Fibroblast of lung (primary cell): ENCODE measurements at regions not wholly inside any gene's neighbourhood (a gene's known extent, or its start where the extent isn't known, plus 50 kb on each side); places are given as distances from the start of the nearest gene placed in this dataset.

Experiments used
- DNase-seq, 2 donors: peaks; one replicate each; pipeline versions ENCODE4 v3.0.0 to v3.0.0-alpha.2; 2010; ENCODE audit warnings: low read depth in 2 of 2
- H2AFZ ChIP-seq: 2 replicates; pipeline ENCODE4 v1.5.1; 2012; ENCODE audit warnings: low read length, control low read depth, inconsistent platforms
- H3K27ac ChIP-seq: 2 replicates; pipeline ENCODE4 v1.5.1; 2011; ENCODE audit warnings: low read length, control low read depth; ENCODE audit not compliant: insufficient read depth
- H3K27me3 ChIP-seq: 2 replicates; pipeline ENCODE4 v1.5.1; 2011; ENCODE audit warnings: mild to moderate bottlenecking, low read length; ENCODE audit not compliant: control insufficient read depth, insufficient read depth
- H3K36me3 ChIP-seq: 2 replicates; pipeline ENCODE4 v1.5.1; 2011; ENCODE audit warnings: low read length; ENCODE audit not compliant: control insufficient read depth, insufficient read depth
- H3K4me1 ChIP-seq: 2 replicates; pipeline ENCODE4 v1.5.1; 2011; ENCODE audit warnings: low read length; ENCODE audit not compliant: control insufficient read depth, insufficient read depth; ENCODE audit errors: extremely low read depth
- H3K4me2 ChIP-seq: 2 replicates; pipeline ENCODE4 v1.5.1; 2011; ENCODE audit warnings: low read length, control low read depth; ENCODE audit not compliant: insufficient read depth; ENCODE audit errors: extremely low read depth
- H3K4me3 ChIP-seq, 4 experiments: fragments of 200-600 bp in 1 of 4; sonication (generic) in 1 of 4; replicated peaks in 1 of 4; 2 replicates each; pipeline ENCODE4 v1.5.1; 2011 to 2016; ENCODE audit warnings: low read length in 4 of 4, low read depth in 3 of 4, mild to moderate bottlenecking in 3 of 4, control low read depth in 2 of 4, inconsistent platforms in 1 of 4, mixed read lengths in 1 of 4; ENCODE audit not compliant: insufficient read depth in 1 of 4; ENCODE audit errors: control extremely low read depth in 1 of 4
- H3K79me2 ChIP-seq: 2 replicates; pipeline ENCODE4 v1.5.1; 2012; ENCODE audit warnings: mild to moderate bottlenecking, low read length, inconsistent platforms; ENCODE audit not compliant: control insufficient read depth, insufficient read depth
- H3K9ac ChIP-seq: 2 replicates; pipeline ENCODE4 v1.5.1; 2011; ENCODE audit warnings: mild to moderate bottlenecking, low read length, control low read depth; ENCODE audit not compliant: insufficient read depth
- H3K9me3 ChIP-seq: 2 replicates; pipeline ENCODE4 v1.5.1; 2012; ENCODE audit warnings: low read depth, low read length; ENCODE audit not compliant: control insufficient read depth, insufficient read depth
- H4K20me1 ChIP-seq: 2 replicates; pipeline ENCODE4 v1.5.1; 2011; ENCODE audit warnings: low read length; ENCODE audit not compliant: control insufficient read depth, insufficient read depth; ENCODE audit errors: extremely low read depth
- EZH2 ChIP-seq: IDR thresholded peaks from 2 replicates; pipeline ENCODE4 v1.5.1; 2012; ENCODE audit warnings: low read length, control low read depth, mild to moderate bottlenecking; ENCODE audit errors: missing control alignments
- TF ChIP-seq, protein P1 (sequence below), 2 donors: IDR thresholded peaks in 1 of 2; conservative IDR thresholded peaks in 1 of 2; 1 replicate in 1 of 2; 2 replicates in 1 of 2; pipeline ENCODE4 v1.5.1; 2011 to 2012; ENCODE audit warnings: low read length in 2 of 2, control low read depth in 1 of 2, inconsistent platforms in 1 of 2, low read depth in 1 of 2, mild to moderate bottlenecking in 1 of 2

DNA sequence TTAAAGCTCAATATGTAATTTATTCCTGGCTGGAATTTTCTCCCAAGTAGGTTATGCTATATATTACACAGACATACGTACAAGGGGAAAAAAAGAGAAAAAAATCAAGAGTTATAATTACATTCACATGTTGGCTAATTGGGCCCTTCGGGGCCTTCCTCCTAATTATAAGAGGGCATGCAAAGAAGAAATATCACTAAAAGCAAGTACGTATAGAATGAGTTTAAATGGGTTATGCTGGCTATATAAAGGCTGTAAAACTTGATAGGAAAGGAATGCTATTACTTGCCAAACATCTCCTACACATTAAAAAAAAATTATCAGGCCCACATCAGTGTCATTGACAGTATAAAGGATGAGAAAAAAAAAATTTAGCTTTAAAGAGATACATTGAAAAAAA is 1396.1 kb upstream of the ADGRL4 start:
- H3K9ac ChIP-seq, result no peak overlapping the region
- H3K27ac ChIP-seq, result no peak overlapping the region
- no peaks in the 10 kb centered on the region for H3K79me2 ChIP-seq
- TF ChIP-seq, protein P1, sequence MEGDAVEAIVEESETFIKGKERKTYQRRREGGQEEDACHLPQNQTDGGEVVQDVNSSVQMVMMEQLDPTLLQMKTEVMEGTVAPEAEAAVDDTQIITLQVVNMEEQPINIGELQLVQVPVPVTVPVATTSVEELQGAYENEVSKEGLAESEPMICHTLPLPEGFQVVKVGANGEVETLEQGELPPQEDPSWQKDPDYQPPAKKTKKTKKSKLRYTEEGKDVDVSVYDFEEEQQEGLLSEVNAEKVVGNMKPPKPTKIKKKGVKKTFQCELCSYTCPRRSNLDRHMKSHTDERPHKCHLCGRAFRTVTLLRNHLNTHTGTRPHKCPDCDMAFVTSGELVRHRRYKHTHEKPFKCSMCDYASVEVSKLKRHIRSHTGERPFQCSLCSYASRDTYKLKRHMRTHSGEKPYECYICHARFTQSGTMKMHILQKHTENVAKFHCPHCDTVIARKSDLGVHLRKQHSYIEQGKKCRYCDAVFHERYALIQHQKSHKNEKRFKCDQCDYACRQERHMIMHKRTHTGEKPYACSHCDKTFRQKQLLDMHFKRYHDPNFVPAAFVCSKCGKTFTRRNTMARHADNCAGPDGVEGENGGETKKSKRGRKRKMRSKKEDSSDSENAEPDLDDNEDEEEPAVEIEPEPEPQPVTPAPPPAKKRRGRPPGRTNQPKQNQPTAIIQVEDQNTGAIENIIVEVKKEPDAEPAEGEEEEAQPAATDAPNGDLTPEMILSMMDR (conservative IDR thresholded peaks at IDR 0.05 in 1 of 2, IDR thresholded peaks at IDR 0.05 in 1 of 2; ENCODE audit: low read depth in 1 of 2, low read length in 2 of 2), result no peak
- no peak for TF ChIP-seq EZH2
- H2AFZ ChIP-seq, result no peak overlapping the region
- no peaks in the 10 kb centered on the region for H3K4me1 ChIP-seq
- H4K20me1 ChIP-seq, result no peaks in the 10 kb centered on the region
- no peaks in the 10 kb centered on the region for H3K27me3 ChIP-seq
- DNase-seq, result no peak
- no peaks in the 10 kb centered on the region for H3K9me3 ChIP-seq
- no peak overlapping the region for H3K4me3 ChIP-seq
- no peaks in the 10 kb centered on the region for H3K36me3 ChIP-seq
- no peak overlapping the region for H3K4me2 ChIP-seq

DNA sequence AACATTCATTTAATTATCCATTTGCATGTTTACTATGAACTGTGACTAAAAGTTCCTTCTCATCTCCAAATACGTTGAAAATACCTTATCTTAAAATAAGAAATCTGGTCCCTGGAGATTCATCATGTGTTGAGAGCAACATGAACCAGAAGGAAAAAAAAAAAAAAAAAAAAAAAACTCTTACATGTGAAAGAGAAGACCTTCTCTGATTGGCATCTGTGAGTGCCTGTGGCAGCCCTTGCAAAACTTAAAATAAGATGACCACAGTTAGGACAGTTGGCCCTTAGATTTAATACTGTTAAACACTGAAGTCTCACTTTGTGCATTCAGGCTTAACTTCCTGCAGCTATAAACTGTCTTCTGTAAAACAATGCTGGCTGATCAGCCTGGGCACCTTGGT is 1395.2 kb upstream of the ADGRL4 start:
- Histone ChIP-seq H3K27me3 (no peaks in the 10 kb centered on the region), H3K4me3 (no peak overlapping the region), H3K4me2 (no peak overlapping the region), H3K79me2 (no peaks in the 10 kb centered on the region), H3K36me3 (no peaks in the 10 kb centered on the region), H3K9me3 (no peaks in the 10 kb centered on the region), H3K4me1 (no peaks in the 10 kb centered on the region), H4K20me1 (no peaks in the 10 kb centered on the region), H3K27ac (no peak overlapping the region), H3K9ac (no peak overlapping the region), H2AFZ (no peak overlapping the region)
- DNase-seq, result no peak
- TF ChIP-seq, protein P1 (conservative IDR thresholded peaks at IDR 0.05 in 1 of 2, IDR thresholded peaks at IDR 0.05 in 1 of 2; ENCODE audit: low read depth in 1 of 2, low read length in 2 of 2), result no peak
- no peak for TF ChIP-seq EZH2

DNA sequence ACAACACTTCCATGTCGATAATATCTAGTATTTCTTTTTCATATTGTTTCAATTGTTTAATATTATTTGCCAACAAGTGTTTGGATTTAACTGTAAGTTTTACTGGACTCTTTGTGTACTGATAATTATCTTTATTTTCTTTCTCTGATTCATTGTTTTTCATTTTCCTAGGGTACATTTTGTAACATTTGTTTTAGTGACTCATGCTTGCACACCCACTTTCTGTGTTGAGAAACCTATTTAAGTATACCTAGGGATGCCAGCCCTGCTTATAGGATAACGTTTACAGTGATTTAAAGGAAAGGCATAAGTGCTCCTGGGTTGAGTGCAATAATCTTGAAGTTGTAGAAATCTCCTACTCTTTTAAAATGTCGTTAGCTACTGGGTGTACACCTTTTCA is 1386.0 kb upstream of the ADGRL4 start:
- no peaks in the 10 kb centered on the region for H3K36me3 ChIP-seq
- H3K27me3 ChIP-seq, result no peaks in the 10 kb centered on the region
- peak in 1 of 2 donors; percentile 49 for DNase-seq
- H3K9me3 ChIP-seq, result no peaks in the 10 kb centered on the region
- H3K4me3 ChIP-seq, result no peak overlapping the region
- no peak overlapping the region for H3K27ac ChIP-seq
- H4K20me1 ChIP-seq, result no peaks in the 10 kb centered on the region
- H3K4me1 ChIP-seq, result no peaks in the 10 kb centered on the region
- no peak for TF ChIP-seq EZH2
- TF ChIP-seq, protein P1 (conservative IDR thresholded peaks at IDR 0.05 in 1 of 2, IDR thresholded peaks at IDR 0.05 in 1 of 2; ENCODE audit: low read depth in 1 of 2, low read length in 2 of 2), result no peak
- H2AFZ ChIP-seq, result no peak overlapping the region
- H3K79me2 ChIP-seq, result no peaks in the 10 kb centered on the region
- no peak overlapping the region for H3K9ac ChIP-seq
- H3K4me2 ChIP-seq, result no peak overlapping the region
